Raji (cell line): ENCODE measurements at regions not wholly inside any gene's neighbourhood (a gene's known extent, or its start where the extent isn't known, plus 50 kb on each side); places are given as distances from the start of the nearest gene placed in this dataset.

Source experiments
- POLR2A ChIP-seq: IDR thresholded peaks from 2 replicates; pipeline ENCODE4 v1.6.1; 2011; ENCODE audit warnings: low read depth, low read length, control low read depth; ENCODE audit not compliant: insufficient read depth

DNA sequence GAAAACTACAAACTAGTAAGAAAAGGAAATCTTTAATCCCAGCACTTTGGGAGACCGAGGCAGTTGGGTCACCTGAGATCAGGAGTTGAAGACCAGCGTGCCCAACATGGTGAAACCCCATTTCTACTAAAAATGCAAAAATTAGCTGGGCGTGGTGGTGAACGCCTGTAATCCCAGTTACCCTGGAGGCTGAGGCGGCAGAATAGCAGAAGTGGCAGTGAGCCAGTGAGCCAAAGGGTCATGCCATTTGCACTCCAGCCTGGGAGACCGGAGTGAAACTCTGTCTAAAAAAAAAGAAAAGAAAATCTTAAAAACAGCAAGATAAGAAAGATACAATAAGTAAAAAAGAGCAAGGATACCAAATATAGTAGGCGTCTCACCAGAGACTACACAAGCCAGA lies 502.9 kb upstream of the ID2 start:
- TF ChIP-seq POLR2A, result no peak

DNA sequence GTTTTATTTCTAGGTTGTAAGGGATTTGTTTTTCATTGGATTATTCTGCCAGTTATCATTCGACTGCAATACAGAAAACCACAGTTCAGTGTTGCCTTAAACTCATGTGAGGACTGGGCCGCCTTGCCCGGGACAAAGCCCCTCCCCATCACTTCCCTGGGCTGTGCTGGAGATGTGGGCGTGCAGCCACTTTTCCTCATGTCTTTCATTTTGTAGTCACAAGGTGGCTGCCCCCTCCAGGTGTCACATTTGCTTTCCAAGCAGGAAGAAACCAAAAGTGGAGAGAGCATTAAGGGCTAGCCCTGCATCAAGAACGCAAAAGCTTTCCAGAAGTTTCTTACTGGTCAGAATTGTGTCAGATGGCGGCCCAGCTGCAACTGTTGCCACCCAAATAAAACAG lies 492.5 kb upstream of the ID2 start:
- TF ChIP-seq POLR2A, result no peak

DNA sequence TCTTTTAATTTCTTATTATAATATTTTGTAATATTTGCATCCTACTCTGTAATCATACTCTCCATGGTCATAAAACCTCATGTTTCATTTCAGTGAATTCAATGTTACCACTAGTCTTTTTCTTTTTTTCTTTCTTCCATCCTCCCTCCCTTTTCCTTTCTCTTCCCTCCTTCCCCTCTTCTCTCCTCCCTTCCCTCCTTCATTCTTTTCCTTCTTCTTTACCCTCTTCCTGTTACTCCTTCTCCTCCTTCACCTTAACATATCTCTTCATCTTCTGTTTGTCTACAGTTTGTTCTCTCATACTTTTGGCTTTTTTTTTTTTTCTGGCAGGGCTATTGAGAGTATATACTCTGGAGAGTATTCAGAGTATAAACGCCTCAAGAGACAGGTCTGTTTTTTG lies 491.6 kb upstream of the ID2 start:
- TF ChIP-seq POLR2A, result no peak

DNA sequence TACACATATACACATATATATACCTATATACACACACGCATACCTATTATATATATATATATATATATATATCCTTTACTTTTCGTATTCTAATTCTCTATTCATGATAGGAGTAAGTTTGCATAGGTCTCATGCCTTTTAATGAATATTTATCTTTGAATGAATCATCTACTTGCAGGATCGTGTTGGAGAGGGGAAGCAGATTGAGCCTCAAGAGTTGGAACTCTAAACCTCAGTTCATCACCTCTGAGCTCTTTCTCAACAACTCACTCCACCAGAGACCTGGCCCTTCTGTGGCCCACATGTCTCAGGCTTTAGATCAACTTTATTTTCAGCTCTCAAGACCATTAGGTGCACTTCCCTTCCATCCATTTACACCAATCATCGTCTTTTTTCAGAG lies 490.4 kb upstream of the ID2 start:
- no peak for TF ChIP-seq POLR2A

DNA sequence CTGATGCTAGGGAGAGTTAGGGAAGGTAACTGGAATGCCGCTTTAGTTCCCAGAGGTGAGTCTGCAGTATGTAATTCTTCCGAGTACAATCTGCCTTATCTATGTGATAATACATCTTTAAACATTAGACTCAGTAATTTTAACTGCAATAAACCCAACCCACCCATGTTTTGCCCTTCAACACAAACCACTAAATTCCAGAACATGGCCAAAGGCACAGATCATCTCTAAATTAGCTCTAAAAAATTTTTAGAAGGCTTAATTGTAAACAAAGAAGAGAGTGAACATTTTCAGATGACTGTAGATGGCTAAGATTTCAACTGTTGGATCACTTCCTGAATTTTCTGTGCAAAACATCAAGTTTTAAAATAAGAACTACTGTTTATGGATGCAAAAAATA lies 488.7 kb upstream of the ID2 start:
- no peak for TF ChIP-seq POLR2A

DNA sequence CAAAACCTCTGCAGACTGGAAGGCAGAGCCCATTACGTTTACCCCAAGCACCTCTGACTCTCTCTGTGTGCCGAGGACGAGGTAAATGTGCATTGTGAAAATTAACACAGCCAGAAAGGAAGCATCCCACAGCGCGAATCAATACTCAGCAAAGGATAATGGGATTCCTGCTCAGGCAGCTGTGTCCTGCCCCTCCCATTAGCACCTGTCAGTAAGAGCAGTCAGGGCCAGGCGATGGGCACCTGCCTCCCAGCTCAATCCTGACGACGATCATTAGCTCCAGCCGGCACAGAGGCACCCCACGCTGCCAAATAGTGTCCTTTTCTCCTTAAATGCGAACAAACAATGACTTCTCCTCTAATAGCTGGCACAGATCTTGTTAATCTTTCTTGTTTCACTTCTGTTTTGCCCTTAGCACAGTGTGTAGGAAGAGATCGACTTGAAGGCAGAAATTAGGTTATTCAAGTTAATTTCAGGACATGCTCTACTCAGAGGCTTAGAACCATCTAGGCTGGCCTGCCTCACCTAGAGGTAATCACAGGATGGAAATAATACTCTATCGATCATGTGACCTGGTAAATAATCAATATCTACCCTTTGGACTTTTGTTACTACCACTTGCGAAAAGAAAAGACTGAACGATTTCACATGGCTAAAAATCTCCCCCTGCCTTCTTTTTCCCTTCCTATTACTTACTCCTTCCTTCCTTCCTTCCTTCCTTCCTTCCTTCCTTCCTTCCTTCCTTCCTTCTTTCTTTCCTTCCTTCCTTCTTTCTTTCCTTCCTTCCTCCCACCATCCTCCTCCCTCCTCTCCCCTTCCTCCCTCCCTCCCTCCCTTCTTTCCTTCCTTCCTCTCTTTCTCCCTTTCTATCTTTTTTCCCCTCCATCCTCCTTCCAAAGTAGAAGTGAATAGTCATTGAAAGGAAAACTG lies 487.9 kb upstream of the ID2 start:
- no peak for TF ChIP-seq POLR2A

DNA sequence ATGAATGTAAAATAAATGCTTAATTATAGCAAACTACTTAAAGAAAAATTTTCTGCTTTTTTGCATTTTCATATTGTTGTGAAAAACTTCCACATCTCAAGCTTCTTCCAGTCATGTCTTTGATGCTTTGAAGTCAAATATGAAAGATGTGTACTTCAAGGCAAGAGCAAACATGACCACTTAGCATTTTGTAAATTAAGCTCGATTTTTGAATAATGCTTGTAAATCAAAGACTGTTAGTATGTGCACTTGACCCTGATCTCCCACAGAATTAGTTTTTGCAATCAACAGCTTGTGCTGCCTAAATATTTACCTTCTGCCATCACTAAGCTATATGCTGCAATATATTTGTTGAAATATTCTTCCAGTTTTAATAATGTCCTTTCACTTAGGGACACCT lies 486.1 kb upstream of the ID2 start:
- TF ChIP-seq POLR2A, result no peak

DNA sequence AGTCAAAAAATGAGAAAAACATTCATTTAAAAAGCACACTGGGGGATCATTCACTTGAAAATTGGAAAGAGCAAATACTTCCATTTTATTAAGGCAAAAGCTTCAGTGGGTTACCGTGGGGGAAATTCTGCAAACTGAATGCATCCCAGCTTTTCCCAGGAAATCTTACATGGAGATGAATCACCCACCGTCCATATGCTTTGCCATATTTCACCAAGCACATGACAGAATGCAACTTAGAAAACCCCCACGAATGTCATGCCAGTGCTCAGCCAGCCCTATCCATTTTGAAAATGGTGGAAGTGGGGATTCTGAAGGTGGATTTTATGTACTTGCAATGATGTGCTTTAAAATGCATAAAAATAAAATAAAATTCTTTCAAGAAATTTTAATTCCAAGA lies 485.5 kb upstream of the ID2 start:
- no peak for TF ChIP-seq POLR2A

DNA sequence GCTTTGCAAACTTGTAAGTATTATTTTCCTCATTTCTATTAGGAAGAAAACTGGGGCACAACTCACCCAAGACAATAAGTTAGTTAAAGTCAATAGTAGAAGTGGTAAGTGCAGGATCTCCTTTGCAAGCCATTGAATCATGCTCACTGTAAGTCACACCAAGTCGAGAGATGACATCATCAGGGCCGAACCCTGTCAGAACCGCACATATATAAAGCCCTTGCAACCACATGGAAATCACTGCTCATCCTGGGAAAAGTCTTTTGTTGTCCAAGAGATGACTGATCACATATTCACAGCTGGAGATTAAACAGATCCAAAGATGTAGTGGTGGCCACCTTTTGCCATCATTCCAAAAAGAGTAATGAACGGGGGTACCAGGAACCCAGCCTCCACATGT lies 484.8 kb upstream of the ID2 start:
- no peak for TF ChIP-seq POLR2A

DNA sequence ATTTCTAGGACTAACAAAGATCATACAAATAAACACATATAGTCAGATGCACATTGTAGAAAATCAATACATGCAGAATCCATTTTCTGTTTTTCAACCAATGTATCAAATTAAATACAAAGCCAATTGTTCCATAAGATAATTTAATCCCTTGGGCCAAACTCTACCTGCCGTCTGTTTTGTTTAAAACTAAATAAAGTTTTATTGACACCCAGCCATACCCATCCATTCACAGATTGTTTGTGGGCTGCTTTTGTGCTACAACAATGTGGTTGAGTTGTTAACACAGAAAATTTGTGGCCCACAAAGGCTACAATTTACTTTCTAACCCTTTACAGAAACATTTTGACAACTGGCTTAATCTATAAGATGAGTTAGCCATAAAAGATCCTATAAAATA lies 484.0 kb upstream of the ID2 start:
- no peak for TF ChIP-seq POLR2A

DNA sequence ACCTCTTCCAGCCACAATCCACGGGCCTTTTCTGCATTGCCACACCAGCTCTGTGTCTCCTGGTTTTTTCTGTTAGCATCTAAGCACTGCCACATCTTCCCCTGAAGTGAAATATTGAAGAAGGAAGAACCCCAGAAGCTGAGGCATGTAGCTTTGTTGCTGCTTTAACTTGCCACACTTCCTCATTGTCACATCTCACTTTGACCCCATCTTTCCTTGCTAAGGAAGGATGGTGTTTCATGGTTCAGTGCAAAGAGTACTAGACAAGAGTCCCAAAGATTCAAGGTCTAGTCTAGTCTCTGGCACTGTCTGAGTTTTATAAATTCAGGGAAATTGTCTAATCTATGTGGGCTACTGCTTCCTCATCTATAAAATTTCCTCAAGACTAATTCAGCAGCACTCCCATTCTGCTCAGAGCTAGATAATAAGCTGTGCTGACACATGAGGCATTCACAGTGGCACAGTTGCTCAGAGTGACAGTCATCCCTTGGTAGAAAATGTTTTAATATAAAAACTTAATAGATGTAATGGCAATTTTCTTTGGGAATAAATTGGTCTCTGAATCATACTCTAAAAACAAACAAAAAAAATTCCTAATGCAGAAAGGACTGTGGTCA lies 483.0 kb upstream of the ID2 start:
- no peak for TF ChIP-seq POLR2A

DNA sequence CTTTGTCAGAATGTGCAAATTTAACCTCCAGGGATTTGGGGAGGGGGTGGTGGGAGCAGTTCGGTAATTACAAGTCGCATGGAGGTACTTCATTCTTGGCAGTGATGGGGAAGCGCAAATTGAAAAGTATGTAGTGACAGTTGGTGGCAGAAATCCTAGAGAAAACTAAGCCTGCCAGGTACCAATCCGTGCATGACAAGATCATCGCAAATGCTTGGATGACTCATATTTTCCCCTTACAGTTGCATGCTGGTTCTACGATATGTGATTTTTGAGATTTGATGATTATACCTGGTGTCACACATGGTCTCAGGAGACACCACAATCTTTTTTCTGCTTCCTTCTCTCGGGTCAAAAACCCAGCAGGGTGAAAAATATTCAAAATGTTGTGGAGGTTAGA lies 479.7 kb upstream of the ID2 start:
- no peak for TF ChIP-seq POLR2A

DNA sequence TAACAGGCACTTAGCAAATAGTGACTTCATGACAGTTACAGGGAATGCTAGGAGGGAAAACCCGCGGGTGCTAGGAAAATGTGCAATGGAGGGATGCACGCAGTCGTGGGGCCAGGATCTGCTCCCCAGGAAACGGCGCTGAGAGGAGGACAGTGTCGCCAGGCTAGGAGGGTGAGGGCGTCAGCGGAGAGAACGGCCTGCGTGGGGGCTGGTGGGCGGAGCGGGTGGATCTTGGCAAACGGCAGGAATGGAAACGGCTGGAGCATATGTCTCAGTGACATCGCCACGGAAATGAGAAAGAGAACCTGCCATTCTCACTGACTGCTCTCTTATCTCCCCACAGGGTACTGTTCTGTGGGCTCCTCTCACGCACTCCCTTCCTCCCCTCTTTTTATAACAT lies 478.5 kb upstream of the ID2 start:
- TF ChIP-seq POLR2A, result no peak

DNA sequence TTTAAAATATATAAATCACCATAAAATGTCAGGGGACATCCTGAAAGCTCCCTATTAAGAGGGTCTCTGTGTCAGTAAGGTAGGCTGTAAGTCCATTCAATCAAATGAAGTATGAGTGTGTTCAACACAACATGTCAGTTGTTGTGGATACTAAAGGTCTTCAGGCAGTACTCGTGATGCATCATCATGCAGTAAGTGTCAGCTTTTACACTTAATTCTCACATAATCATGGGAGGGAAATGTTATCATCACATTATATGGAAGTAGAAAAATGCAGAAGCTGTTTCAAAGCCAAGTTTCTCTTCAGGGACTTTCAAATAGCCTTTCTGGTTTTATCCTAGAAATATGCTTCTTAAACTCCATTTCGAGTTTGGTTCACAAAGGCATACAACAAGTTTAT lies 477.1 kb upstream of the ID2 start:
- no peak for TF ChIP-seq POLR2A

DNA sequence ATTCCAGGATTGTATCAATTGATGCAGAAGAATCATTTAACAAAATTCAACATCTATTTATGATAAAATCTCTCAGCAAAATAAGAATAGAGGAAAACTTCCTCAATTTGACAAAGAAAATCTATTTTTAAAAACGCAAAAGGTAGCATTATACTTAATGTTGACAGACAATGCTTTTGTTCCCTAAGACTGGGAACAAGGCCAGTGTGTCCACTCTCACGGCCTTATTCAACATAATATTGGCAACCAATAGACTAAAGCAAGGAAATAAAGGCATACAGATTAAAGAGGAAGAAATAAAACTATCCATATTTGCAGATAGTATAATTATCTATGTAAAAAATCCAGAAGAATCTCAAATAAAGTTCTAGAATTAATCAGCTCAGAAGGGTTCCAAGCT lies 472.4 kb upstream of the ID2 start:
- TF ChIP-seq POLR2A, result no peak

DNA sequence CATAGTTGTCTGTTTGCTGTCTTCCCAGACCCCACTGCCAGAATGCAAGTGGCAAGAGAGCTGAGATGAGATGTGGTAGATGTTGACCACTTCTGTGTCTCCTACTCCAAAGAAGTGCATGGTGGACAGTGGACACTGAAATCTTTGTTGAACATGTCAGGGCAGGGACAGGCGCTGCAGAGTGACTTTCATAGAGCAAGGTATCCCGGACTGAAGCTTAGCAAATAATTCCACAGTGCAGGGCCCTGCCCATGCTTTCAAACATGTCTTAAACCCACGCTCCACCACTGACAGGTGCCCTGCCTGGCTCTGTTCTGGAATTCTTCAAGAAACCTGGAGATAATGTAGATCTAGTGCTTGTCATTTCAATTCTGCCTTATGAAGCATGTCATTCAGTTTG lies 470.5 kb upstream of the ID2 start:
- TF ChIP-seq POLR2A, result no peak

DNA sequence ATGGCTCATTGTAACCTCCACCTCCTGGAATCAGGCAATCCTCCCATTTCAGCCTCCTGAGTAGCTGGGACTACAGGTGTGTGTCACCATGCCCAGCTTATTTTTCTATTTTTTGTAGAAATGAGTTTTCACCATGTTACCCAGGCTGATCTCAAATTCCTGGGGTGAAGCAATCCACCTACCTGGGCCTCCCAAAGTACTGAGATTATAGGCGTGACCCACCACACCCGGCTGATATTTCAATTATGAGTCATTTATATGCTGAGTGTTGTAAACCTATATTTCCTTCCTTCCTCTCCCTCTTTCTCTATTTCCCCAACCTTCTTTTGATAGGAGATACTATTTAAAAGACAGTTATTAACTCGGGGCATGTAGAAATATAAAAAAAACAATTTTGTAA lies 469.6 kb upstream of the ID2 start:
- no peak for TF ChIP-seq POLR2A
